ENCODE measurements at regions not wholly inside any gene's neighbourhood (a gene's known extent, or its start where the extent isn't known, plus 50 kb on each side); places are given as distances from the start of the nearest gene placed in this dataset.

- H3K9ac ChIP-seq (ENCODE audit: low read length) = no peak overlapping the region
These were observed 452.4 kb upstream of the RGPD4 start for GRCh38 chr2:107374249-107374648.

GRCh38 chr2:107376909-107377308, 449.8 kb upstream of the RGPD4 start:
- H4K20me1 ChIP-seq (ENCODE audit: insufficient read depth, low read length) = no peaks in the 10 kb centered on the region
- no peak for TF ChIP-seq EZH2phosphoT487 (IDR thresholded peaks at IDR 0.05; ENCODE audit: low read depth)
- TF ChIP-seq CTCF (IDR thresholded peaks at IDR 0.05; ENCODE audit: low read depth, low read length) = no peak
- H3K9ac ChIP-seq (ENCODE audit: low read length) = no peak overlapping the region
- no peak overlapping the region for H3K4me2 ChIP-seq (ENCODE audit: low read length)
- H3K4me1 ChIP-seq (ENCODE audit: low read length) = no peaks in the 10 kb centered on the region
- no peaks in the 10 kb centered on the region for H3K79me2 ChIP-seq (ENCODE audit: low read length)
- no peaks in the 10 kb centered on the region for H3K9me3 ChIP-seq (ENCODE audit: insufficient read depth, low read length)
- no peaks in the 10 kb centered on the region for H3K36me3 ChIP-seq (replicated peaks; ENCODE audit: low read depth, low read length)
- H3K27me3 ChIP-seq (ENCODE audit: low read depth, low read length) = no peaks in the 10 kb centered on the region
- no peak overlapping the region for H3K4me3 ChIP-seq (ENCODE audit: low read length)
- H2AFZ ChIP-seq (ENCODE audit: low read depth, low read length) = no peak overlapping the region
- no peak overlapping the region for H3K27ac ChIP-seq (ENCODE audit: low read length)

More at GRCh38 chr2:107374249-107374648, 452.4 kb upstream of the RGPD4 start:
- Histone ChIP-seq H4K20me1 (ENCODE audit: insufficient read depth, low read length) (no peaks in the 10 kb centered on the region), H3K9me3 (ENCODE audit: insufficient read depth, low read length) (no peaks in the 10 kb centered on the region), H3K4me3 (ENCODE audit: low read length) (no peak overlapping the region), H2AFZ (ENCODE audit: low read depth, low read length) (no peak overlapping the region), H3K36me3 (replicated peaks; ENCODE audit: low read depth, low read length) (no peaks in the 10 kb centered on the region), H3K27me3 (ENCODE audit: low read depth, low read length) (no peaks in the 10 kb centered on the region), H3K4me1 (ENCODE audit: low read length) (no peaks in the 10 kb centered on the region), H3K27ac (ENCODE audit: low read length) (no peak overlapping the region), H3K79me2 (ENCODE audit: low read length) (no peaks in the 10 kb centered on the region), H3K4me2 (ENCODE audit: low read length) (no peak overlapping the region)
- TF ChIP-seq EZH2phosphoT487 (IDR thresholded peaks at IDR 0.05; ENCODE audit: low read depth) = no peak

GRCh38 chr2:107380912-107381311, 445.8 kb upstream of the RGPD4 start:
- H3K4me2 ChIP-seq (ENCODE audit: low read length) = no peak overlapping the region
- H3K9ac ChIP-seq (ENCODE audit: low read length) = no peak overlapping the region
- H3K9me3 ChIP-seq (ENCODE audit: insufficient read depth, low read length) = no peaks in the 10 kb centered on the region
- H3K4me1 ChIP-seq (ENCODE audit: low read length) = no peaks in the 10 kb centered on the region
- H3K4me3 ChIP-seq (ENCODE audit: low read length) = no peak overlapping the region
- no peak overlapping the region for H2AFZ ChIP-seq (ENCODE audit: low read depth, low read length)
- TF ChIP-seq EZH2phosphoT487 (IDR thresholded peaks at IDR 0.05; ENCODE audit: low read depth) (no peak), CTCF (IDR thresholded peaks at IDR 0.05; ENCODE audit: low read depth, low read length) (peak; percentile 4; the same call in 1 of the 2 replicates)
- no peaks in the 10 kb centered on the region for H4K20me1 ChIP-seq (ENCODE audit: insufficient read depth, low read length)
- H3K79me2 ChIP-seq (ENCODE audit: low read length) = no peaks in the 10 kb centered on the region
- no peak overlapping the region for H3K27ac ChIP-seq (ENCODE audit: low read length)
- H3K36me3 ChIP-seq (replicated peaks; ENCODE audit: low read depth, low read length) = no peaks in the 10 kb centered on the region
- no peaks in the 10 kb centered on the region for H3K27me3 ChIP-seq (ENCODE audit: low read depth, low read length)

- Histone ChIP-seq H4K20me1 (ENCODE audit: insufficient read depth, low read length) (no peaks in the 10 kb centered on the region), H3K9me3 (ENCODE audit: insufficient read depth, low read length) (no peaks in the 10 kb centered on the region), H3K27ac (ENCODE audit: low read length) (no peak overlapping the region), H3K36me3 (replicated peaks; ENCODE audit: low read depth, low read length) (no peaks in the 10 kb centered on the region), H2AFZ (ENCODE audit: low read depth, low read length) (no peak overlapping the region), H3K4me2 (ENCODE audit: low read length) (no peak overlapping the region), H3K4me1 (ENCODE audit: low read length) (no peaks in the 10 kb centered on the region), H3K9ac (ENCODE audit: low read length) (no peak overlapping the region), H3K79me2 (ENCODE audit: low read length) (no peaks in the 10 kb centered on the region), H3K4me3 (ENCODE audit: low read length) (no peak overlapping the region), H3K27me3 (ENCODE audit: low read depth, low read length) (no peaks in the 10 kb centered on the region)
- TF ChIP-seq CTCF (IDR thresholded peaks at IDR 0.05; ENCODE audit: low read depth, low read length) = no peak
- no peak for TF ChIP-seq EZH2phosphoT487 (IDR thresholded peaks at IDR 0.05; ENCODE audit: low read depth)
These were observed 443.0 kb upstream of the RGPD4 start for GRCh38 chr2:107383691-107384090.

GRCh38 chr2:107384422-107384821, 442.3 kb upstream of the RGPD4 start:
- Histone ChIP-seq H3K4me2 (ENCODE audit: low read length) (no peak overlapping the region), H4K20me1 (ENCODE audit: insufficient read depth, low read length) (no peaks in the 10 kb centered on the region), H3K27ac (ENCODE audit: low read length) (no peak overlapping the region), H3K27me3 (ENCODE audit: low read depth, low read length) (no peaks in the 10 kb centered on the region), H3K4me3 (ENCODE audit: low read length) (no peak overlapping the region), H2AFZ (ENCODE audit: low read depth, low read length) (no peak overlapping the region), H3K9ac (ENCODE audit: low read length) (no peak overlapping the region), H3K4me1 (ENCODE audit: low read length) (0 out of 2 replicates have a peak, but pooled peaks cover 2% of the 10 kb centered on the region), H3K9me3 (ENCODE audit: insufficient read depth, low read length) (no peaks in the 10 kb centered on the region), H3K36me3 (replicated peaks; ENCODE audit: low read depth, low read length) (no peaks in the 10 kb centered on the region), H3K79me2 (ENCODE audit: low read length) (no peaks in the 10 kb centered on the region)
- TF ChIP-seq EZH2phosphoT487 (IDR thresholded peaks at IDR 0.05; ENCODE audit: low read depth) (no peak), CTCF (IDR thresholded peaks at IDR 0.05; ENCODE audit: low read depth, low read length) (no peak)
